ENCODE measurements at regions not wholly inside any gene's neighbourhood (a gene's known extent, or its start where the extent isn't known, plus 50 kb on each side); places are given as distances from the start of the nearest gene placed in this dataset.

DNA sequence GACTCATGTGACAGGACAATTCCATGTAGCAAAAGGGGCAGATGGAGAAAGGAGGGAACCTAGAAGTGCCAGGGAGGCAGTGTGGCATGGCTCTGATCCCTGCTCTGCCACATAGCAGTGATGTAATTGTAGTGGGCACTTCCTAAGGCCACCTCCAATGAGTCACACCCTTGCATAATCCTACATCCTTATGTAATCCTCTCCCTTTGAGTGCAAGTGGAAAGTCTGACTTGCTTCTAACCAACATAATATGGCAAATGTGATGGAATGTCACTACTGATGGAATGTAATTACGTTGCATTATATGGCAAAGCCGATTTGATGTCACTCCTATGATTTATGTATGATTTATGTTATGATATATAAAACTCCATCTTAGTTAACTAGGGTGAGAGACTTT lies 72.9 kb upstream of the ATP2C1 start:
- ChIA-PET CTCF (no interaction called here), POLR2A (no interaction called here)
- TF ChIP-seq, protein P1, sequence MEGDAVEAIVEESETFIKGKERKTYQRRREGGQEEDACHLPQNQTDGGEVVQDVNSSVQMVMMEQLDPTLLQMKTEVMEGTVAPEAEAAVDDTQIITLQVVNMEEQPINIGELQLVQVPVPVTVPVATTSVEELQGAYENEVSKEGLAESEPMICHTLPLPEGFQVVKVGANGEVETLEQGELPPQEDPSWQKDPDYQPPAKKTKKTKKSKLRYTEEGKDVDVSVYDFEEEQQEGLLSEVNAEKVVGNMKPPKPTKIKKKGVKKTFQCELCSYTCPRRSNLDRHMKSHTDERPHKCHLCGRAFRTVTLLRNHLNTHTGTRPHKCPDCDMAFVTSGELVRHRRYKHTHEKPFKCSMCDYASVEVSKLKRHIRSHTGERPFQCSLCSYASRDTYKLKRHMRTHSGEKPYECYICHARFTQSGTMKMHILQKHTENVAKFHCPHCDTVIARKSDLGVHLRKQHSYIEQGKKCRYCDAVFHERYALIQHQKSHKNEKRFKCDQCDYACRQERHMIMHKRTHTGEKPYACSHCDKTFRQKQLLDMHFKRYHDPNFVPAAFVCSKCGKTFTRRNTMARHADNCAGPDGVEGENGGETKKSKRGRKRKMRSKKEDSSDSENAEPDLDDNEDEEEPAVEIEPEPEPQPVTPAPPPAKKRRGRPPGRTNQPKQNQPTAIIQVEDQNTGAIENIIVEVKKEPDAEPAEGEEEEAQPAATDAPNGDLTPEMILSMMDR (IDR thresholded peaks at IDR 0.05), result no peak
- Histone ChIP-seq H3K4me1 (ENCODE audit: insufficient read depth, low read length) (no peaks in the 10 kb centered on the region), H3K27ac (ENCODE audit: low read depth in 1 of 2, low read length in 2 of 2) (no peak overlapping the region), H3K36me3 (ENCODE audit: insufficient read depth, low read length) (no peaks in the 10 kb centered on the region), H3K27me3 (ENCODE audit: control insufficient read depth in 1 of 2, insufficient read depth in 2 of 2, low read length in 2 of 2) (peaks cover 0 to 3% of the 10 kb centered on the region in 2 experiments), H3K9me3 (ENCODE audit: control insufficient read depth in 1 of 2, insufficient read depth in 1 of 2, low read length in 2 of 2) (no peaks in the 10 kb centered on the region), H3K4me3 (ENCODE audit: low read length) (no peak overlapping the region)
- ATAC-seq (ENCODE audit: poor library complexity) (no peak), DNase-seq (peak in 2 of 14 experiments; percentile 53 to 59)
- Mint-ChIP-seq H3K9me3 (no peaks in the 10 kb centered on the region), H3K36me3 (ENCODE audit: low read depth) (no peaks in the 10 kb centered on the region), H3K27me3 (no peaks in the 10 kb centered on the region), H3K4me1 (ENCODE audit: low read depth) (no peaks in the 10 kb centered on the region), H3K4me3 (no peak overlapping the region), H3K27ac (no peak overlapping the region)
- intact Hi-C loops (cut with DNase I, micrococcal nuclease), result no loop called here

DNA sequence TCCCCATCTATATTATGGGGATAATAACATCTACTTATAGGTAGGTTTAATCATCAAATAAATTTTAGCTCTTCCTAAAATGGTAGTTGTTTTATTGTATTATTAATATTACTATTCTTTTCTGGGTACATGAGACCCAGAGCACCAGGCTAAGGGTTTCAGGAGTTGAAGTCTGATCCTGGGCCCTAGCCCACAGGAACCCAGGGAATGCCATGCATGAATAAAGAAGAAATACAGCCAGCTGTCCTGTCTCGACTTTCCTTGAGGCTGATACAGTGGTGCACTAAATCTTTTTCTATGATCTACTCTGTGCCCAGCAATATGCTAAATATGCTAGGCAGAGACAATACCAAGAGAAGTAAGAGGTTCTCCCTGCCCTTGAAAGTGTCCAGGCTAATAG lies 72.1 kb upstream of the ATP2C1 start:
- Histone ChIP-seq H3K9me3 (ENCODE audit: control insufficient read depth in 1 of 2, insufficient read depth in 1 of 2, low read length in 2 of 2) (no peaks in the 10 kb centered on the region), H3K4me3 (ENCODE audit: low read length) (no peak overlapping the region), H3K27ac (ENCODE audit: low read depth in 1 of 2, low read length in 2 of 2) (no peak overlapping the region), H3K36me3 (ENCODE audit: insufficient read depth, low read length) (no peaks in the 10 kb centered on the region), H3K4me1 (ENCODE audit: insufficient read depth, low read length) (no peaks in the 10 kb centered on the region), H3K27me3 (ENCODE audit: control insufficient read depth in 1 of 2, insufficient read depth in 2 of 2, low read length in 2 of 2) (peaks cover 0 to 3% of the 10 kb centered on the region in 2 experiments)
- ATAC-seq (ENCODE audit: poor library complexity) (no peak), DNase-seq (no peak)
- Mint-ChIP-seq H3K4me1 (ENCODE audit: low read depth) (no peaks in the 10 kb centered on the region), H3K27me3 (no peaks in the 10 kb centered on the region), H3K27ac (no peak overlapping the region), H3K9me3 (no peaks in the 10 kb centered on the region), H3K36me3 (ENCODE audit: low read depth) (no peaks in the 10 kb centered on the region), H3K4me3 (no peak overlapping the region)
- intact Hi-C loops (cut with DNase I, micrococcal nuclease), result no loop called here
- TF ChIP-seq, protein P1 (IDR thresholded peaks at IDR 0.05), result no peak
- CTCF ChIA-PET, result no interaction called here
- POLR2A ChIA-PET, result no interaction called here

DNA sequence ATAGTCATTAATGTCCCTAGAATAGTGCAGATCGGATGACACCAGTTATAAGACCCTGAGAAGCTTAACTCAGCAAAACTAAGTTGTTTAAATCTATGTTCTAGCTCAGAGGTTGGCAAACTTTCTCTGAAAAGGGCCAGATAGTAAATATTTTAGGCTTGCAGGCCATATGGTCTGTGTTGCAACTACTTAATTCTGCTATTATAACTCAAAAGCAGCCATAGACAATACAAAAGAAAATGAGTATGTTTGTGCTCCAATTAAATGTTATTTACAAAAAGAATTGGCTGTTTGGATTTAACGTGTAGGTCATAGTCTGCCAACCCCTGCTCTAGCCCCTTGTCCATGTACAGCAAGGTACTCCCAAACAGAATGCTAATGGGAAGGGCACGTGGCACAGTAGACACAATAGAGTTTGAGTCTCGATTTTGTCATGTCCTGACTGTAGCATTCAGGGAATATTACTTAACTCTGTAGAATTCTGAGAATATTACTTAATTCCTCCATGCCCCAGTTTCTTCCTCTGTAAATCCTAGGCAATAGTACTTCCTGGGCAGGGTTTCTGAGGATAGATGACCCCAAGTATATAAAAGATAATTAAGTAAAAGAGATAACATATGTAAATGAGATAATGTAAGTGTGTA lies 70.5 kb upstream of the ATP2C1 start:
- H3K27me3 ChIP-seq (ENCODE audit: control insufficient read depth in 1 of 2, insufficient read depth in 2 of 2, low read length in 2 of 2), result peaks cover 0 to 3% of the 10 kb centered on the region in 2 experiments
- Mint-ChIP-seq H3K36me3 (ENCODE audit: low read depth) (no peaks in the 10 kb centered on the region), H3K27me3 (no peaks in the 10 kb centered on the region), H3K9me3 (no peaks in the 10 kb centered on the region), H3K4me3 (no peak overlapping the region), H3K27ac (no peak overlapping the region), H3K4me1 (ENCODE audit: low read depth) (no peaks in the 10 kb centered on the region)
- no peaks in the 10 kb centered on the region for H3K36me3 ChIP-seq (ENCODE audit: insufficient read depth, low read length)
- ATAC-seq (ENCODE audit: poor library complexity), result no peak
- no peak overlapping the region for H3K4me3 ChIP-seq (ENCODE audit: low read length)
- H3K4me1 ChIP-seq (ENCODE audit: insufficient read depth, low read length), result no peaks in the 10 kb centered on the region
- intact Hi-C loops (cut with DNase I, micrococcal nuclease), result no loop called here
- TF ChIP-seq, protein P1 (IDR thresholded peaks at IDR 0.05), result no peak
- no peaks in the 10 kb centered on the region for H3K9me3 ChIP-seq (ENCODE audit: control insufficient read depth in 1 of 2, insufficient read depth in 1 of 2, low read length in 2 of 2)
- CTCF ChIA-PET, result no interaction called here
- no peak overlapping the region for H3K27ac ChIP-seq (ENCODE audit: low read depth in 1 of 2, low read length in 2 of 2)
- POLR2A ChIA-PET, result no interaction called here
- no peak for DNase-seq

Measured in CD4-positive, alpha-beta T cell (primary cell).